HEK293 (cell line): ENCODE measurements at regions not wholly inside any gene's neighbourhood (a gene's known extent, or its start where the extent isn't known, plus 50 kb on each side); places are given as distances from the start of the nearest gene placed in this dataset.

Experiments
- CTCF ChIA-PET: fragments of 350-600 bp; formaldehyde crosslinking; extraction: SDS; loops from one replicate; lab custom pipeline; 2021; ENCODE audit warnings: antibody characterized with exemption; lab: Yijun Ruan, JAX
- POLR2A ChIA-PET: fragments of 300-600 bp; formaldehyde crosslinking; extraction: SDS; loops from one replicate; lab custom pipeline; 2020; ENCODE audit warnings: antibody characterized with exemption, inconsistent platforms; lab: Yijun Ruan, JAX
- H3K27ac ChIP-seq: fragments of 200-500 bp; sonication (Bioruptor generic); 2 replicates; pipeline ENCODE4 v1.5.1; 2014; ENCODE audit warnings: low read depth, low read length, control low read depth, inconsistent platforms; ENCODE audit errors: extremely low read depth
- H3K36me3 ChIP-seq, 2 experiments: fragments of 200-500 bp in 1 of 2; sonication (Bioruptor generic) in 1 of 2; 1 replicate in 1 of 2; 2 replicates in 1 of 2; pipeline ENCODE4 v1.5.1; 2014 to 2017; ENCODE audit warnings: inconsistent platforms in 2 of 2, low read length in 2 of 2; ENCODE audit not compliant: control insufficient read depth in 2 of 2, insufficient read depth in 1 of 2
- H3K4me1 ChIP-seq: fragments of 200-500 bp; sonication (Bioruptor generic); 2 replicates; pipeline ENCODE4 v1.5.1; 2014; ENCODE audit warnings: mild to moderate bottlenecking, low read length, inconsistent platforms; ENCODE audit not compliant: control insufficient read depth, insufficient read depth
- H3K4me3 ChIP-seq: 2 replicates; pipeline ENCODE4 v1.5.1; 2011; ENCODE audit warnings: low read depth, mild to moderate bottlenecking, control low read depth, low read length, moderate library complexity
- H3K9me3 ChIP-seq: fragments of 200-500 bp; sonication (Bioruptor generic); 2 replicates; pipeline ENCODE4 v1.5.1; 2014; ENCODE audit warnings: low read depth, low read length, inconsistent platforms; ENCODE audit not compliant: control insufficient read depth, insufficient read depth
- PRDM4 ChIP-seq: fragments of 450-650 bp; formaldehyde crosslinking; IDR thresholded peaks from 2 replicates; pipeline ENCODE4 v1.5.1; 2017; ENCODE audit warnings: missing biosample characterization, missing genetic modification characterization
- RBAK ChIP-seq: fragments of 450-650 bp; formaldehyde crosslinking; IDR thresholded peaks from 2 replicates; pipeline ENCODE4 v1.5.1; 2016; ENCODE audit warnings: missing biosample characterization, missing genetic modification characterization
- REST ChIP-seq: fragments of 450-650 bp; formaldehyde crosslinking; IDR thresholded peaks from 2 replicates; pipeline ENCODE4 v1.5.1; 2016; ENCODE audit warnings: missing biosample characterization, missing genetic modification characterization
- ZBTB10 ChIP-seq: fragments of 450-650 bp; formaldehyde crosslinking; IDR thresholded peaks from 2 replicates; pipeline ENCODE4 v1.5.1; 2016; ENCODE audit warnings: missing biosample characterization, missing genetic modification characterization
- ZBTB6 ChIP-seq: fragments of 450-650 bp; formaldehyde crosslinking; IDR thresholded peaks from 2 replicates; pipeline ENCODE4 v1.5.1; 2017; ENCODE audit warnings: missing biosample characterization, missing genetic modification characterization
- ZFP41 ChIP-seq: fragments of 450-650 bp; formaldehyde crosslinking; IDR thresholded peaks from 2 replicates; pipeline ENCODE4 v1.5.1; 2016; ENCODE audit warnings: missing biosample characterization, missing genetic modification characterization, borderline replicate concordance
- ZNF16 ChIP-seq: fragments of 450-650 bp; formaldehyde crosslinking; IDR thresholded peaks from 2 replicates; pipeline ENCODE4 v1.5.1; 2016; ENCODE audit warnings: low read depth, missing biosample characterization, missing genetic modification characterization
- ZNF366 ChIP-seq: fragments of 450-650 bp; formaldehyde crosslinking; conservative IDR thresholded peaks from 2 replicates; pipeline ENCODE4 v1.5.1; 2016; ENCODE audit warnings: missing biosample characterization, missing genetic modification characterization
- ZNF48 ChIP-seq: fragments of 450-650 bp; formaldehyde crosslinking; IDR thresholded peaks from 2 replicates; pipeline ENCODE4 v1.5.1; 2016; ENCODE audit warnings: missing biosample characterization, missing genetic modification characterization
- ZNF488 ChIP-seq: fragments of 450-650 bp; formaldehyde crosslinking; IDR thresholded peaks from 2 replicates; pipeline ENCODE4 v1.5.1; 2016; ENCODE audit warnings: missing biosample characterization, missing genetic modification characterization
- ZNF513 ChIP-seq: fragments of 450-650 bp; IDR thresholded peaks from 2 replicates; pipeline ENCODE4 v1.5.1; 2018; ENCODE audit warnings: missing biosample characterization, missing genetic modification characterization
- ZNF610 ChIP-seq: fragments of 450-650 bp; formaldehyde crosslinking; IDR thresholded peaks from 2 replicates; pipeline ENCODE4 v1.5.1; 2016; ENCODE audit warnings: missing biosample characterization, missing genetic modification characterization, borderline replicate concordance
- ZNF629 ChIP-seq: fragments of 450-650 bp; formaldehyde crosslinking; IDR thresholded peaks from 2 replicates; pipeline ENCODE4 v1.5.1; 2017; ENCODE audit warnings: missing biosample characterization, missing genetic modification characterization

- no peaks in the 10 kb centered on the region for H3K36me3 ChIP-seq
- TF ChIP-seq ZBTB10 (tag by site-specific recombination) (no peak), ZNF488 (tag by site-specific recombination) (no peak), ZFP41 (tag by site-specific recombination) (no peak), RBAK (tag by site-specific recombination) (no peak), PRDM4 (tag by site-specific recombination) (no peak), ZBTB6 (tag by site-specific recombination) (no peak), ZNF366 (tag by site-specific recombination) (no peak), ZNF629 (no peak), ZNF610 (tag by site-specific recombination) (no peak), ZNF16 (tag by site-specific recombination) (no peak), ZNF513 (tag by site-specific recombination) (no peak)
- TF ChIP-seq, all 188 proteins: peak for 0
- Histone ChIP-seq H3K27ac (no peak overlapping the region), H3K4me1 (no peaks in the 10 kb centered on the region), H3K9me3 (no peaks in the 10 kb centered on the region), H3K4me3 (no peak overlapping the region)
- ChIA-PET POLR2A (no interaction called here), CTCF (interaction anchor here (0.5 to 1.0 kb wide), 3 partner anchors 14 to 613 kb away, joined by 3 to 4 read pairs (median 3); no protein-coding TSS in a partner anchor)
These were observed 876.9 kb upstream of the FBXO33 start for GRCh38 chr14:40309124-40309523.

GRCh38 chr14:40308240-40308639, 876.0 kb upstream of the FBXO33 start:
- Histone ChIP-seq H3K4me1 (no peaks in the 10 kb centered on the region), H3K9me3 (no peaks in the 10 kb centered on the region), H3K4me3 (no peak overlapping the region), H3K36me3 (no peaks in the 10 kb centered on the region), H3K27ac (no peak overlapping the region)
- ChIA-PET POLR2A (no interaction called here), CTCF (no interaction called here)
- TF ChIP-seq REST (no peak), ZNF48 (tag by site-specific recombination) (no peak)
